ENCODE measurements at regions not wholly inside any gene's neighbourhood (a gene's known extent, or its start where the extent isn't known, plus 50 kb on each side); places are given as distances from the start of the nearest gene placed in this dataset.

- TF ChIP-seq KIAA2018 (CRISPR knock-in tag; IDR thresholded peaks at IDR 0.05; ENCODE audit: borderline replicate concordance) = no peak
- no peak for TF ChIP-seq ETS1 (CRISPR knock-in tag; IDR thresholded peaks at IDR 0.05)
- no peak for TF ChIP-seq ZNF407 (CRISPR knock-in tag; IDR thresholded peaks at IDR 0.05; ENCODE audit: not compliant biosample characterization)
- no peak for TF ChIP-seq JUNB (CRISPR knock-in tag; IDR thresholded peaks at IDR 0.05; ENCODE audit: borderline replicate concordance)
- TF ChIP-seq ATF1 (CRISPR knock-in tag; IDR thresholded peaks at IDR 0.05) = no peak
- no peak for TF ChIP-seq ZNF335 (CRISPR knock-in tag; IDR thresholded peaks at IDR 0.05)
- no peak for TF ChIP-seq ZNF510 (CRISPR knock-in tag; IDR thresholded peaks at IDR 0.05; ENCODE audit: low read depth)
- TF ChIP-seq ZNF383 (CRISPR knock-in tag; IDR thresholded peaks at IDR 0.05; ENCODE audit: borderline replicate concordance) = no peak
- TF ChIP-seq ZMAT3 (CRISPR knock-in tag; conservative IDR thresholded peaks at IDR 0.05) = no peak
- no peak for TF ChIP-seq NFIB (CRISPR knock-in tag; IDR thresholded peaks at IDR 0.05; ENCODE audit: borderline replicate concordance)
- no peak for TF ChIP-seq ZBTB1 (CRISPR knock-in tag; IDR thresholded peaks at IDR 0.05; ENCODE audit: borderline replicate concordance)
- no peak for TF ChIP-seq KLF15 (CRISPR knock-in tag; IDR thresholded peaks at IDR 0.05; ENCODE audit: borderline replicate concordance)
- no peak for TF ChIP-seq LCORL (IDR thresholded peaks at IDR 0.05)
- TF ChIP-seq LCORL (CRISPR knock-in tag; IDR thresholded peaks at IDR 0.05) = no peak
Observed at GRCh38 chr15:94815914-94816313, 584.6 kb downstream of the MCTP2 start (continued).
